SW480 (cell line): ENCODE measurements at regions not wholly inside any gene's neighbourhood (a gene's known extent, or its start where the extent isn't known, plus 50 kb on each side); places are given as distances from the start of the nearest gene placed in this dataset.

Experiments used
- DNase-seq: peaks from one replicate; pipeline ENCODE4 v3.0.0-alpha.2; 2016; ENCODE audit warnings: low spot score

- no peak for DNase-seq
Observed at GRCh38 chr6:102623201-102623600, 1229.7 kb downstream of the GRIK2 start.

GRCh38 chr6:102619585-102619984 lies 1226.1 kb downstream of the GRIK2 start:
- DNase-seq = peak; percentile 2

GRCh38 chr6:102582569-102582968 lies 1189.1 kb downstream of the GRIK2 start:
- DNase-seq = no peak

- DNase-seq = no peak
Observed at GRCh38 chr6:102581378-102582124, 1188.0 kb downstream of the GRIK2 start.

- DNase-seq = no peak
Observed at GRCh38 chr6:102571236-102571908, 1177.9 kb downstream of the GRIK2 start.

- no peak for DNase-seq
Observed at GRCh38 chr6:102562713-102563112, 1169.2 kb downstream of the GRIK2 start.

- no peak for DNase-seq
Observed at GRCh38 chr6:102553214-102553613, 1159.7 kb downstream of the GRIK2 start.

- no peak for DNase-seq
Observed at GRCh38 chr6:102549221-102549874, 1155.8 kb downstream of the GRIK2 start.

- no peak for DNase-seq
Observed at GRCh38 chr6:102525336-102525735, 1131.8 kb downstream of the GRIK2 start.

GRCh38 chr6:102520966-102521365 lies 1127.5 kb downstream of the GRIK2 start:
- DNase-seq = no peak

GRCh38 chr6:102517506-102517905 lies 1124.0 kb downstream of the GRIK2 start:
- no peak for DNase-seq

GRCh38 chr6:102501615-102502014 lies 1108.1 kb downstream of the GRIK2 start:
- DNase-seq = no peak

- no peak for DNase-seq
Observed at GRCh38 chr6:102494808-102495207, 1101.3 kb downstream of the GRIK2 start.

GRCh38 chr6:102493485-102493884 lies 1100.0 kb downstream of the GRIK2 start:
- no peak for DNase-seq

- no peak for DNase-seq
Observed at GRCh38 chr6:102488729-102489128, 1095.2 kb downstream of the GRIK2 start.

GRCh38 chr6:102485480-102485879 lies 1092.0 kb downstream of the GRIK2 start:
- DNase-seq = no peak

GRCh38 chr6:102474041-102474807 lies 1080.7 kb downstream of the GRIK2 start:
- no peak for DNase-seq

- no peak for DNase-seq
Observed at GRCh38 chr6:102458990-102459389, 1065.5 kb downstream of the GRIK2 start.

GRCh38 chr6:102438171-102438570 lies 1044.7 kb downstream of the GRIK2 start:
- DNase-seq = no peak

- DNase-seq = no peak
Observed at GRCh38 chr6:102417368-102417998, 1024.0 kb downstream of the GRIK2 start.

GRCh38 chr6:102415891-102416290 lies 1022.4 kb downstream of the GRIK2 start:
- DNase-seq = no peak

GRCh38 chr6:102411796-102412195 lies 1018.3 kb downstream of the GRIK2 start:
- DNase-seq = no peak
